Raji (cell line): ENCODE measurements at regions not wholly inside any gene's neighbourhood (a gene's known extent, or its start where the extent isn't known, plus 50 kb on each side); places are given as distances from the start of the nearest gene placed in this dataset.

Experiments
- POLR2A ChIP-seq: IDR thresholded peaks from 2 replicates; pipeline ENCODE4 v1.6.1; 2011; ENCODE audit warnings: low read depth, low read length, control low read depth; ENCODE audit not compliant: insufficient read depth

- no peak for TF ChIP-seq POLR2A
These were observed 208.4 kb downstream of the CSNK1G3 start for GRCh38 chr5:123720339-123720738.

GRCh38 chr5:123719004-123719403 is 207.0 kb downstream of the CSNK1G3 start:
- no peak for TF ChIP-seq POLR2A

- TF ChIP-seq POLR2A, result no peak
These were observed 206.3 kb downstream of the CSNK1G3 start for GRCh38 chr5:123718238-123718637.

GRCh38 chr5:123717139-123717538 is 205.2 kb downstream of the CSNK1G3 start:
- no peak for TF ChIP-seq POLR2A

GRCh38 chr5:123710031-123710430 is 198.1 kb downstream of the CSNK1G3 start:
- TF ChIP-seq POLR2A, result no peak

DNA sequence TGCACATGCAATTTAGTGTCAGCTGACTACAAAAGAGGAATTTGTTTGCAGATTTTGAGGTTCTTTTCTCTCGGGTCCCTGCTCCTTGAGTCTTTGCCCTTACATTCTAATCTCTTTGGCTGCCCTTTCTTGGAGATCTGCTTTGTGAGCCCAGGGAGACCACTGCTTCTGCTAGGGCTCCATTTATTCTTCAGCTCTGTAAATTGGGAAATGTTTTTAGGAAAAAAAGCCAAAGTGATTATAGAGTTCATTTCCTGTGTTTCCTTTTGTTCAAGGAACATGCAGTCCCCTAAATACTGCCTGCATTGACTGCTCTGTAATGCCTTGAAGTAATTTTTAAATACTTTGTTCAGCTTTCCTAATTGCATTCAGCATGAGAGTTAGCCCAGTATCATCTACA is 197.4 kb downstream of the CSNK1G3 start:
- no peak for TF ChIP-seq POLR2A

DNA sequence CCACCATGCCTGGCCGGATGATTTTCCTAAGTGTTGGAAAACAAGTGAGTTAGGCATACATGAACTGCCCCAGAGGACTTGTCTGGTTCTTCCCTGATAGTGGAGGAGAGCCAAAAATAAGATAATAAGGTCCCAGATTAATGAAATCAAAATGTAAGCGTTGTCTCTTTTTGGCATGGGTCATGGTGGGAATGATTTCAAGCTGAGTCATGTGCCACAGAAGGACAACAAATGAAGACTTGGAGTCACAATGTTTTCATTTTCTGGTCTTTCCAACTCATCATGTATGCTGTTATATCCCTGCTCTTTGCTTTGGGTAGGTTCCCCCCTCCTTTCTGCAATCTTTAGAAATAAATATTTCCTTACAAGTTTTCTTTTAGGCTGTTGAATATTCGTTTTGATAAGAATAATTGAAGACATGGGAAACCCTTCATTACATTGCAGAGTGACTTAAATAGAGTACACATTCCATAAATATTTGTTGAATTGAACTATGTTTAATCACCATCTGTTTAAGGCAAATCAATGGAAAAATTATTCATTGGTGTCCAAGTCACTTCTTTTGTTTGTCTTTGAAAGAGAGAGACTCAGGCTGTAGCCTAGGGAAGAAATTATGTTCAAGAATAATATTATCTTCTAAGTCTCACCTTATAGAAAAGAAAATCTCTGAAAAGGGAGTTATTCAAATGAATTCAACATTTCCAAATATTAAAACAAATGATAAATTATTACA is 196.3 kb downstream of the CSNK1G3 start:
- no peak for TF ChIP-seq POLR2A

- TF ChIP-seq POLR2A, result no peak
These were observed 194.6 kb downstream of the CSNK1G3 start for GRCh38 chr5:123706531-123706930.

DNA sequence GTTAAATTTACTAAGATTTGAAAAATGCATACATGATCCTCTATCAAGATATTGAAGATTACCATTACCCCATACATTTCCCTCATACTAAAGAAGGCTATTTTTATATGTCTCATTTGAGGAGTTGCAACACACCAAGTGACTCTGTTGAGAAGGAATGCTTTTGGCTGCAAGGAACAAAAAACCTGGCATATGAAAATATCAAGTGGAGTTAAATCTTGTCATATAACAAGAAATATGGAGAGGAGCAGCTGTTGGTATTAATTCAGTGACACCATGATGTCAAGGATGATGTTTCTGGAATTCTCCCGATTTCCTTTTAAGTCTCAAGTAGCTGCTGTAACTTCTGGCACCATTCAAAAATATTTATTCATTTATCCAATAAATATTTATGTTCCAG is 193.8 kb downstream of the CSNK1G3 start:
- no peak for TF ChIP-seq POLR2A

- no peak for TF ChIP-seq POLR2A
These were observed 189.7 kb downstream of the CSNK1G3 start for GRCh38 chr5:123701511-123702200.

DNA sequence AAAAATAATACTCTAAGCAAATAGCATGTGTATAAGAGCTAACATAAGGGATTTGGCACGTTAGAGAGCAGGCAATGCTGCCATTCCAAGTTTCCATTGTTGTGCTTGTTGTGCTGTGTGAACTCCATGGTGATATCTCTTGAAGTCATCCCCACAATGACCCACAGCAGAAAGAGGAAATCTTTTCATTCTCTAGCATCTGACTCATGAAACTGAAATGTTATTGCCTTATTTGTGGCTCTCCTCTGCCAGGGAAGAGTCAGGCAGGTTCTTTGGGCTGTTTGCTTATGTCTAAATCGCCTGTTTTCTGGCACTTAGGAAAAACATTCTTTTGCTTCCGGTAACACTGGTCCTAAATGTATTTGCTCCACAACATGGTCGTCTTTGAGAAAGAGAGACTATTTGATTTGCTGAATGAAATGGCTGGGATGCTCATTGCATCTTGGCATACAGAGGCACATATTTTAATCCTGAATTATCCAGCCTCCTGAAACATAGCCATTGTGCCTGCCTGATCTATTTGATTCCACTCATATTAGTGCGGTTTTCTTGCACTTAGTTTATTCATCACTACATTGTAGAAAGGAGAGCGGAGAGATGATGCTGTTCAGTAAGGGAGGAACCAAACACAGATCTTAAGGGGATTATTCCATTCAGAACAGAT is 188.8 kb downstream of the CSNK1G3 start:
- TF ChIP-seq POLR2A, result no peak

GRCh38 chr5:123699571-123699970 is 187.6 kb downstream of the CSNK1G3 start:
- no peak for TF ChIP-seq POLR2A

GRCh38 chr5:123696921-123697341 is 185.0 kb downstream of the CSNK1G3 start:
- TF ChIP-seq POLR2A, result no peak

GRCh38 chr5:123690821-123691220 is 178.8 kb downstream of the CSNK1G3 start:
- no peak for TF ChIP-seq POLR2A

DNA sequence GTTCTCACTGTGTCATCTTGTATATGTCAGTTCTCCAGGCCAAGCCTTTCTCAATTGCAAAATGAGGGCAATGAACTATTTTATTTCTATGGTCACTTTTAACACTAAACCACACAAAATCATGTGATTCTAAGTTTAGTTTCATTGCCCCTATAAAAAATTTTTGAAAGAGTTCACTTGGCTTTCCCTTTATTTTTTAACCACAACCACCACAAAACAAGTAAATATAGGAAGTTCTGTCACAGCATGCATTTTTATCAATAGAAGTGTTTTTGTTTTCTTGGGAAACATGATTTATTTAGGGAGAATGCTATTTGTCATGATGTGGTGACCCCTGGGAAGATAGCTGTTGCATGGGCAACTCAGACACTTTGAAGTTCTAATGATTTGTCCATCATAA is 169.1 kb downstream of the CSNK1G3 start:
- TF ChIP-seq POLR2A, result no peak

DNA sequence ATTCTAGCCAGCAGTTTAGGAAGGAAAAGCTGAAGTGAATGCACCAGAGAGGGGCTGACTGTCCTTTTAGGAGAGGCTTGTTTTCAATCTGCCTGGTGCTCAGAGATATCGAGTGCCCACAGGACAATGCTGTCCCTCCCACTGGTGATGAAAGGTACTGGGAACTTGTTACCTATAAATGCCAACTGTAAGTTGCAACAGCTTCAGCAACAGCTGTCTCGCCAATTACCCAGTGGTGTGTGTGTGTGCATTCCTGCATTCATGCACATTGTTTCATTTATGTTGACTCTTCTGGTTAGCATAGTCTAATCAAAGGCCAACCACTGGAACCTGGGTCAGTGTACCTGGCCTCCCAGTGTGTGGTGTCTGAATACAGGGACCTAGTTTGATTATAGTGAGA is 161.1 kb downstream of the CSNK1G3 start:
- TF ChIP-seq POLR2A, result no peak
